RWPE1 (cell line): ENCODE measurements at regions not wholly inside any gene's neighbourhood (a gene's known extent, or its start where the extent isn't known, plus 50 kb on each side); places are given as distances from the start of the nearest gene placed in this dataset.

Experiments used
- CTCF ChIA-PET: fragments of 350-600 bp; sonication (Branson Sonifier 250); formaldehyde crosslinking; extraction: SDS; loops from one replicate; lab custom pipeline; 2021; lab: Yijun Ruan, JAX
- POLR2A ChIA-PET: fragments of 400-600 bp; formaldehyde crosslinking; extraction: SDS; loops from one replicate; lab custom pipeline; 2020; ENCODE audit warnings: antibody characterized with exemption; ENCODE audit not compliant: low non-redundant PET; lab: Yijun Ruan, JAX
- DNase-seq: peaks from one replicate; pipeline ENCODE4 v3.0.0; 2012; ENCODE audit warnings: low spot score
- H3K27ac ChIP-seq: fragments of 450-650 bp; 2 replicates; pipeline ENCODE4 v1.5.1; 2017
- CTCF ChIP-seq: fragments of 450-650 bp; conservative IDR thresholded peaks from 2 replicates; pipeline ENCODE4 v1.5.1; 2017; ENCODE audit warnings: low read depth, mild to moderate bottlenecking

GRCh38 chr18:78082816-78083215 lies 833.2 kb downstream of the GALR1 start:
- ChIA-PET CTCF (no interaction called here), POLR2A (no interaction called here)
- no peak for DNase-seq
- no peak for TF ChIP-seq CTCF
- H3K27ac ChIP-seq = no peak overlapping the region

- no peak for DNase-seq
- no peak overlapping the region for H3K27ac ChIP-seq
- no peak for TF ChIP-seq CTCF
- ChIA-PET CTCF (no interaction called here), POLR2A (no interaction called here)
Observed at GRCh38 chr18:78085241-78086185, 835.9 kb downstream of the GALR1 start.

- no peak overlapping the region for H3K27ac ChIP-seq
- ChIA-PET POLR2A (no interaction called here), CTCF (no interaction called here)
- no peak for DNase-seq
- TF ChIP-seq CTCF = no peak
Observed at GRCh38 chr18:78086931-78087330, 837.3 kb downstream of the GALR1 start.

- POLR2A ChIA-PET = no interaction called here
- TF ChIP-seq CTCF = no peak
- CTCF ChIA-PET = no interaction called here
- no peak overlapping the region for H3K27ac ChIP-seq
- DNase-seq = no peak
Observed at GRCh38 chr18:78087338-78087737, 837.7 kb downstream of the GALR1 start.

- no peak overlapping the region for H3K27ac ChIP-seq
- TF ChIP-seq CTCF = no peak
- CTCF ChIA-PET = no interaction called here
- POLR2A ChIA-PET = no interaction called here
- no peak for DNase-seq
Observed at GRCh38 chr18:78090584-78090983, 840.9 kb downstream of the GALR1 start.

- no peak for DNase-seq
- ChIA-PET CTCF (no interaction called here), POLR2A (no interaction called here)
- no peak overlapping the region for H3K27ac ChIP-seq
- TF ChIP-seq CTCF = no peak
Observed at GRCh38 chr18:78092901-78093300, 843.3 kb downstream of the GALR1 start.
